GM23248 (cell line): ENCODE measurements at regions not wholly inside any gene's neighbourhood (a gene's known extent, or its start where the extent isn't known, plus 50 kb on each side); places are given as distances from the start of the nearest gene placed in this dataset.

Source experiments
- EZH2 ChIP-seq: fragments of 200-600 bp; sonication (generic); IDR thresholded peaks from 2 replicates; pipeline ENCODE4 v1.6.1; 2018; ENCODE audit warnings: antibody characterized with exemption, mild to moderate bottlenecking; ENCODE audit not compliant: insufficient read depth, poor library complexity, severe bottlenecking
- EZH2phosphoT487 ChIP-seq: fragments of 200-600 bp; sonication (generic); IDR thresholded peaks from 2 replicates; pipeline ENCODE4 v1.6.1; 2018; ENCODE audit warnings: antibody characterized with exemption, moderate library complexity, mild to moderate bottlenecking, low read depth; ENCODE audit not compliant: insufficient read depth

DNA sequence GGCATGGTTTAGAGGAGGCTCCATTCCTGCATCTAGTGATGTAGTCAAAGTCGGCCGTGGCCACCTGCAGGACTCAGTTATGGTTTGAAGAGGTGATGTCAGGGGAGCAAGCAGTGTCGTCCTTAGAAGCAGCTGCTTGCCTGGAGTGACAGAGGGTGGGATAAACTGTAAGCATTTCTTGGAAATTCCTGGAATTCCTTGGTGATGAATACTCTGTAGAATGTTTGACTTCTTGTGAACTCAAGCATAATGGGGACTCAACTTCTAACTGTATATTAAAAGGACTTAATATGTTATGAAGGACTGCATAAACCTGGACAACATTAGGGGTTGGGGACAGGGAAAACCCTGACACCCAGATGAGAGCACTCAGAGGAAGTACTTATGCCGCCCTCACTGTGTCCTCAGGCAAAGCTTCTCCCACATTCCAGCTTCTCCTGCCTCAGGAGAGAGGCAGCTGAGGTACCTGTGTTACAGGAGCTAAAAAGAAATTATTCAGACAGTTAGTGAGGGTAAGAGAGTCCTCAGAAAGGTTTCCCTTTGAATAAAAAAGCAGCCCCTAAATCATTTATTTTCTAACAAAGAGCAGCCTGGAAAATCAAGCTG is 459.9 kb upstream of the CELF4 start:
- TF ChIP-seq EZH2 (no peak), EZH2phosphoT487 (no peak)
